ENCODE measurements at regions not wholly inside any gene's neighbourhood (a gene's known extent, or its start where the extent isn't known, plus 50 kb on each side); places are given as distances from the start of the nearest gene placed in this dataset.

DNA sequence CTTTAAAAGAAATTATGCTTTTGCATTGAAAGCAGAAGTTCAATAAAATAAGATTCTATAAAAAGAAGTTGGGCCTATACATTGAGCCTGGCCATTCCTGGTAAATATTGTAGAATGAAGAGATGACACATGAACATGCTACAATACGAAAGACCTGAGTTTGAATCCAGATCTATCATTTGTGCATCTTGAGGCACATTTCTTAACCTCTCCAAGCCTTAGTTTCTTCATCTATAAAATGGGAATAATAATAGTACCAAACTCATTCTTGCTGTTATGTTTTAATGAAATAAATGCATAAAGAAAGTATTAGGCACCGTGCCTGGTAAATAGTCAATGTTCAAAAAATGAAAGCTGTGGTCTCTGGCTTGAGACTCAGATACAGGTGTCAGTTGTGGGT lies 76.9 kb upstream of the PHACTR2 start:
- no peaks in the 10 kb centered on the region for H3K36me3 ChIP-seq (ENCODE audit: low read length)
- H3K4me2 ChIP-seq (ENCODE audit: low read depth, low read length, poor library complexity, severe bottlenecking): no peak overlapping the region
- H3F3A ChIP-seq (ENCODE audit: insufficient read depth): no peaks in the 10 kb centered on the region
- no peak overlapping the region for H3K9ac ChIP-seq (ENCODE audit: low read length)
- H2AFZ ChIP-seq (ENCODE audit: low read depth, low read length, severe bottlenecking): no peak overlapping the region
- TF ChIP-seq CTCF (IDR thresholded peaks at IDR 0.05; ENCODE audit: insufficient read depth, low read length, poor library complexity, severe bottlenecking) (no peak), EZH2phosphoT487 (conservative IDR thresholded peaks at IDR 0.05; ENCODE audit: low read length) (no peak)
- no peaks in the 10 kb centered on the region for H3K27me3 ChIP-seq (ENCODE audit: low read length)
- H3K9me3 ChIP-seq (ENCODE audit: insufficient read depth, low read length): no peaks in the 10 kb centered on the region
- no peak overlapping the region for H3K4me3 ChIP-seq (ENCODE audit: insufficient read depth, low read length, poor library complexity, severe bottlenecking)
- no peak overlapping the region for H3K27ac ChIP-seq (ENCODE audit: low read depth, low read length)
- H4K20me1 ChIP-seq (ENCODE audit: low read depth, low read length): no peaks in the 10 kb centered on the region
- H3K79me2 ChIP-seq (ENCODE audit: insufficient read depth, low read length): no peaks in the 10 kb centered on the region
- H3K9me2 ChIP-seq (replicated peaks; ENCODE audit: insufficient read depth, low read length): no peaks in the 10 kb centered on the region

GRCh38 chr6:143598466-143599080 lies 79.2 kb upstream of the PHACTR2 start:
- Histone ChIP-seq H3K4me3 (ENCODE audit: insufficient read depth, low read length, poor library complexity, severe bottlenecking) (no peak overlapping the region), H3K79me2 (ENCODE audit: insufficient read depth, low read length) (no peaks in the 10 kb centered on the region), H3K27ac (ENCODE audit: low read depth, low read length) (no peak overlapping the region), H3K9me3 (ENCODE audit: insufficient read depth, low read length) (no peaks in the 10 kb centered on the region), H3K9ac (ENCODE audit: low read length) (no peak overlapping the region), H3F3A (ENCODE audit: insufficient read depth) (no peaks in the 10 kb centered on the region), H3K9me2 (replicated peaks; ENCODE audit: insufficient read depth, low read length) (no peaks in the 10 kb centered on the region), H3K27me3 (ENCODE audit: low read length) (no peaks in the 10 kb centered on the region), H4K20me1 (ENCODE audit: low read depth, low read length) (no peaks in the 10 kb centered on the region), H2AFZ (ENCODE audit: low read depth, low read length, severe bottlenecking) (no peak overlapping the region), H3K4me2 (ENCODE audit: low read depth, low read length, poor library complexity, severe bottlenecking) (no peak overlapping the region), H3K36me3 (ENCODE audit: low read length) (no peaks in the 10 kb centered on the region)
- TF ChIP-seq EZH2phosphoT487 (conservative IDR thresholded peaks at IDR 0.05; ENCODE audit: low read length) (no peak), CTCF (IDR thresholded peaks at IDR 0.05; ENCODE audit: insufficient read depth, low read length, poor library complexity, severe bottlenecking) (no peak)

GRCh38 chr6:143596866-143597265 lies 80.9 kb upstream of the PHACTR2 start:
- no peak overlapping the region for H2AFZ ChIP-seq (ENCODE audit: low read depth, low read length, severe bottlenecking)
- no peaks in the 10 kb centered on the region for H3K9me2 ChIP-seq (replicated peaks; ENCODE audit: insufficient read depth, low read length)
- no peaks in the 10 kb centered on the region for H4K20me1 ChIP-seq (ENCODE audit: low read depth, low read length)
- H3K36me3 ChIP-seq (ENCODE audit: low read length): no peaks in the 10 kb centered on the region
- H3F3A ChIP-seq (ENCODE audit: insufficient read depth): no peaks in the 10 kb centered on the region
- no peaks in the 10 kb centered on the region for H3K27me3 ChIP-seq (ENCODE audit: low read length)
- no peaks in the 10 kb centered on the region for H3K9me3 ChIP-seq (ENCODE audit: insufficient read depth, low read length)
- H3K9ac ChIP-seq (ENCODE audit: low read length): no peak overlapping the region
- H3K4me3 ChIP-seq (ENCODE audit: insufficient read depth, low read length, poor library complexity, severe bottlenecking): no peak overlapping the region
- H3K27ac ChIP-seq (ENCODE audit: low read depth, low read length): no peak overlapping the region
- H3K79me2 ChIP-seq (ENCODE audit: insufficient read depth, low read length): no peaks in the 10 kb centered on the region
- H3K4me2 ChIP-seq (ENCODE audit: low read depth, low read length, poor library complexity, severe bottlenecking): no peak overlapping the region
- TF ChIP-seq EZH2phosphoT487 (conservative IDR thresholded peaks at IDR 0.05; ENCODE audit: low read length) (no peak), CTCF (IDR thresholded peaks at IDR 0.05; ENCODE audit: insufficient read depth, low read length, poor library complexity, severe bottlenecking) (no peak)
